SK-N-SH (cell line): ENCODE measurements at regions not wholly inside any gene's neighbourhood (a gene's known extent, or its start where the extent isn't known, plus 50 kb on each side); places are given as distances from the start of the nearest gene placed in this dataset.
A peak's percentile ranks its signal among the peaks of the same experiment; 100 is the strongest.

Source experiments
- CTCF ChIA-PET: fragments of 300-600, 350-600 bp; formaldehyde crosslinking; extraction: SDS; loops from one replicate; lab custom pipeline; 2021; lab: Yijun Ruan, JAX
- POLR2A ChIA-PET: fragments of 350-600 bp; sonication (Branson Sonifier 250); formaldehyde crosslinking; extraction: SDS; loops from one replicate; lab custom pipeline; 2020; ENCODE audit warnings: antibody characterized with exemption, inconsistent platforms; lab: Yijun Ruan, JAX
- DNase-seq: peaks from one replicate; pipeline ENCODE4 v3.0.0; 2012
- H2AFZ ChIP-seq: fragments of 200-600 bp; sonication (generic); 2 replicates; pipeline ENCODE4 v1.8.1; 2016; ENCODE audit warnings: antibody characterized with exemption, mild to moderate bottlenecking, low read depth
- H3F3A ChIP-seq: fragments of 200-600 bp; sonication (generic); replicated peaks from 2 replicates; pipeline ENCODE3; 2016; ENCODE audit warnings: antibody characterized with exemption, mild to moderate bottlenecking; ENCODE audit not compliant: insufficient read depth
- H3K27ac ChIP-seq, 2 experiments: fragments of 200-500 bp in 1 of 2; fragments of 200-600 bp in 1 of 2; sonication (Bioruptor generic) in 1 of 2; sonication (generic), shearing (Covaris generic) in 1 of 2; 2 replicates each; pipeline versions ENCODE4 v1.5.1 to v1.6.1; 2014 to 2016; ENCODE audit warnings: low read depth in 2 of 2, inconsistent platforms in 1 of 2, low read length in 1 of 2, mild to moderate bottlenecking in 1 of 2, mixed read lengths in 1 of 2
- H3K27me3 ChIP-seq: fragments of 200-600 bp; sonication (generic), shearing (Covaris generic); 2 replicates; pipeline ENCODE4 v1.6.1; 2016; ENCODE audit warnings: mixed run types; ENCODE audit not compliant: insufficient read depth
- H3K36me3 ChIP-seq, 2 experiments: fragments of 200-500 bp in 1 of 2; fragments of 200-600 bp in 1 of 2; sonication (Bioruptor generic) in 1 of 2; sonication (generic) in 1 of 2; replicated peaks in 1 of 2; 2 replicates each; pipeline versions ENCODE3 to v1.5.1; 2014 to 2016; ENCODE audit warnings: low read length in 1 of 2, mild to moderate bottlenecking in 1 of 2; ENCODE audit not compliant: insufficient read depth in 2 of 2, control insufficient read depth in 1 of 2
- H3K4me1 ChIP-seq, 2 experiments: fragments of 200-500 bp in 1 of 2; fragments of 200-600 bp in 1 of 2; sonication (Bioruptor generic) in 1 of 2; sonication (generic), shearing (Covaris generic) in 1 of 2; 2 replicates each; pipeline versions ENCODE4 v1.5.1 to v1.6.1; 2014 to 2016; ENCODE audit warnings: low read depth in 1 of 2, low read length in 1 of 2, mixed run types in 1 of 2; ENCODE audit not compliant: insufficient read depth in 2 of 2, control insufficient read depth in 1 of 2
- H3K4me2 ChIP-seq: fragments of 200-600 bp; sonication (generic), shearing (Covaris generic); 2 replicates; pipeline ENCODE4 v1.6.1; 2017; ENCODE audit warnings: mixed run types
- H3K4me3 ChIP-seq, 2 experiments: fragments of 200-500 bp in 1 of 2; fragments of 200-600 bp in 1 of 2; sonication (Bioruptor generic) in 1 of 2; sonication (generic), shearing (Covaris generic) in 1 of 2; 2 replicates each; pipeline versions ENCODE4 v1.5.1 to v1.8.1; 2014 to 2016; ENCODE audit warnings: low read depth in 2 of 2, inconsistent platforms in 1 of 2, low read length in 1 of 2, mild to moderate bottlenecking in 1 of 2, mixed read lengths in 1 of 2, moderate library complexity in 1 of 2
- H3K79me2 ChIP-seq: fragments of 200-600 bp; sonication (generic); 2 replicates; pipeline ENCODE4 v1.8.1; 2017; ENCODE audit warnings: mild to moderate bottlenecking; ENCODE audit not compliant: insufficient read depth
- H3K9ac ChIP-seq: fragments of 200-600 bp; sonication (generic); 2 replicates; pipeline ENCODE4 v1.6.1; 2017; ENCODE audit warnings: mixed run types
- H3K9me2 ChIP-seq: fragments of 200-600 bp; sonication (generic); 2 replicates; pipeline ENCODE4 v1.6.1; 2017; ENCODE audit warnings: mixed run types
- H3K9me3 ChIP-seq: fragments of 200-600 bp; sonication (generic); 2 replicates; pipeline ENCODE4 v1.6.1; 2017; ENCODE audit warnings: mixed run types, mild to moderate bottlenecking, moderate library complexity
- H4K20me1 ChIP-seq: fragments of 200-600 bp; sonication (generic); 2 replicates; pipeline ENCODE4 v1.6.1; 2017; ENCODE audit warnings: mild to moderate bottlenecking, mixed run types; ENCODE audit not compliant: insufficient read depth
- CHD2 ChIP-seq: fragments of 150-350 bp; IDR thresholded peaks from 2 replicates; pipeline ENCODE4 v1.6.1; 2018; ENCODE audit warnings: low read length; ENCODE audit not compliant: partially characterized antibody
- EZH2phosphoT487 ChIP-seq: fragments of 200-600 bp; sonication (generic); IDR thresholded peaks from 2 replicates; pipeline ENCODE4 v1.6.1; 2017; ENCODE audit warnings: low read depth, mixed run types, mild to moderate bottlenecking, antibody characterized with exemption, moderate library complexity, borderline replicate concordance
- FOSL2 ChIP-seq: IDR thresholded peaks from 2 replicates; pipeline ENCODE4 v1.4.0; 2012; ENCODE audit warnings: low read depth, mild to moderate bottlenecking, moderate library complexity, borderline replicate concordance
- FOXM1 ChIP-seq: IDR thresholded peaks from 2 replicates; pipeline ENCODE4 v1.4.0; 2012; ENCODE audit warnings: low read depth, mild to moderate bottlenecking
- MAX ChIP-seq: IDR thresholded peaks from 2 replicates; pipeline ENCODE4 v1.4.0; 2012; ENCODE audit warnings: low read depth
- NRF1 ChIP-seq: IDR thresholded peaks from 2 replicates; pipeline ENCODE4 v1.6.1; 2012; ENCODE audit warnings: low read depth, mild to moderate bottlenecking, low read length
- PBX3 ChIP-seq: IDR thresholded peaks from 2 replicates; pipeline ENCODE4; 2012
- POLR2AphosphoS5 ChIP-seq: IDR thresholded peaks from 2 replicates; pipeline ENCODE4 v1.6.1; 2012; ENCODE audit warnings: low read depth, low read length
- RAD21 ChIP-seq: IDR thresholded peaks from 2 replicates; pipeline ENCODE4 v1.6.1; 2012; ENCODE audit warnings: mild to moderate bottlenecking, low read length
- TCF12 ChIP-seq: IDR thresholded peaks from 2 replicates; pipeline ENCODE4 v1.4.0; 2012
- WGBS: methylation state at CpG from one replicate; pipeline ENCODE4 v1.1.6; 2017; ENCODE audit warnings: low lambda C conversion rate; 5-methylcytosine and 5-hydroxymethylcytosine counted together

DNA sequence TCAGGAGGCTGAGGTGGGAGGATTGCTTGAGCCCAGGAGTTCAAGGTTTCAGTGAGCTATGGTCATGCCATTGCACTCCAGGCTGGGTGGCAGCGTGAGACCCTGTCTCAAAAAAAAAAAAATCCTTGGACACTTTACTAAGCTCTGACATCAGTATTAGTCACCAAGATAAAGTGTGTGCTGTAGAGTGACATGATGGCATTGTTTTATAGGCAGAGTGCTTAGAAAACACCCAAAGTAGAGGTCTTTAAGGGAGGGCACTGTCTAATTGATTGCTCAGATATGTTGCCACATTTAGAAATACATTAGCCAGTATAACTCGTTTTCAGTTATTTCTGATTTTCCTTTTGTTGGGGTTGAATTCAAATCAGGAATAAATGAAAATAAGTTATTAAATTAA, 235.9 kb downstream of the REEP3 start:
- no peak overlapping the region for H3K4me2 ChIP-seq
- TF ChIP-seq MAX (no peak), PBX3 (peak; percentile 23; the same call in 1 of the 2 replicates), EZH2phosphoT487 (no peak), FOSL2 (peak; percentile 22; the same call in 1 of the 2 replicates), FOXM1 (no peak)
- TF ChIP-seq, all 33 proteins: peak for 2

DNA sequence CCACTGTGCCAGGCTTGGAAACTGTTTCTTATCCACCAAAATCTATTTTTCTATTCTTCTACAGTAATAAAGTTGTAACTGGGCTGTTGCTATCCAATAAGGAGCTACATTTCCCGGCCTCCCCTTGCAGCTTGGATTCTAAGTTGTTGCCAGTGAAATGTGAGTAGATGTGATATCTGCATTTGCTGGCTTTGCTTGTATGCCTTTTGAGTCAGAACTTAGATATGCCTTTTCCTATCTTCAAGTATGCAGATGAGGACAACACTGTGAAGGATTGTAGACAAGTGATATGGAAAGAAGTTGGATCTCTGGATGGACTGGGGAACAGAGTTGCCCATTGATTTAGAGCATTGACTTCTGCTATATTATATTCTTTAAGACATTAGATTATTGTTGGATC, 236.9 kb downstream of the REEP3 start:
- DNase-seq = no peak
- Histone ChIP-seq H2AFZ (no peak overlapping the region), H3K27ac (no peak overlapping the region), H3K79me2 (no peaks in the 10 kb centered on the region), H3K9me3 (no peaks in the 10 kb centered on the region), H3K4me2 (no peak overlapping the region), H3F3A (no peaks in the 10 kb centered on the region), H3K4me1 (peaks cover 0 to 12% of the 10 kb centered on the region in 2 experiments; a peak in 3 of 4 replicates), H3K9ac (no peak overlapping the region), H3K9me2 (no peaks in the 10 kb centered on the region), H3K4me3 (no peak overlapping the region), H4K20me1 (no peaks in the 10 kb centered on the region), H3K27me3 (no peaks in the 10 kb centered on the region), H3K36me3 (no peaks in the 10 kb centered on the region)
- ChIA-PET CTCF (interaction anchor here (1.1 to 2.4 kb wide), 3 partner anchors 9 to 591 kb away, joined by 3 to 12 read pairs (median 4); no protein-coding TSS in a partner anchor), POLR2A (no interaction called here)
- WGBS = 88% methylated on average over 1 of the region's 1 CpG
- TF ChIP-seq POLR2AphosphoS5 (no peak), MAX (no peak), FOSL2 (peak; percentile 19; the same call in 1 of the 2 replicates), CHD2 (no peak), NRF1 (no peak), RAD21 (no peak), TCF12 (peak; percentile 19; the same call in 1 of the 2 replicates)

More for the DNA sequence above, 235.9 kb downstream of the REEP3 start:
- H3F3A ChIP-seq = no peaks in the 10 kb centered on the region
- H3K4me1 ChIP-seq = peaks cover 0 to 15% of the 10 kb centered on the region in 2 experiments; a peak in 2 of 4 replicates
- H4K20me1 ChIP-seq = no peaks in the 10 kb centered on the region
- no peaks in the 10 kb centered on the region for H3K27me3 ChIP-seq
- POLR2A ChIA-PET = no interaction called here
- H3K9me2 ChIP-seq = no peaks in the 10 kb centered on the region
- H3K4me3 ChIP-seq = no peak overlapping the region
- H3K27ac ChIP-seq = no peak overlapping the region
- WGBS = 43% methylated on average over 2 of the region's 2 CpGs
- no peaks in the 10 kb centered on the region for H3K9me3 ChIP-seq
- no peaks in the 10 kb centered on the region for H3K79me2 ChIP-seq
- CTCF ChIA-PET = interaction anchor here (1.4 to 2.4 kb wide), 2 partner anchors 10 to 63 kb away, joined by 3 to 12 read pairs; no protein-coding TSS in a partner anchor
- DNase-seq = no peak
- H3K36me3 ChIP-seq = no peaks in the 10 kb centered on the region
- H3K9ac ChIP-seq = no peak overlapping the region
- H2AFZ ChIP-seq = no peak overlapping the region
